ENCODE measurements at regions not wholly inside any gene's neighbourhood (a gene's known extent, or its start where the extent isn't known, plus 50 kb on each side); places are given as distances from the start of the nearest gene placed in this dataset.

GRCh38 chr12:89250636-89251035 is 101.7 kb downstream of the DUSP6 start:
- Histone ChIP-seq H3K4me3 (no peak overlapping the region), H3K36me3 (no peaks in the 10 kb centered on the region), H3K27me3 (no peaks in the 10 kb centered on the region), H3K27ac (no peak overlapping the region), H3K9me3 (no peaks in the 10 kb centered on the region), H3K4me1 (no peaks in the 10 kb centered on the region)
- no peak for TF ChIP-seq CTCF (IDR thresholded peaks at IDR 0.05)
- TF ChIP-seq POLR2A (IDR thresholded peaks at IDR 0.05) = no peak
- no peak for DNase-seq
- intact Hi-C loops (cut with DNase I; ENCODE audit: low total_unique reads) = no loop called here

GRCh38 chr12:89250213-89250612 is 102.1 kb downstream of the DUSP6 start:
- no peak overlapping the region for H3K27ac ChIP-seq
- no peaks in the 10 kb centered on the region for H3K36me3 ChIP-seq
- TF ChIP-seq CTCF (IDR thresholded peaks at IDR 0.05) = no peak
- no peaks in the 10 kb centered on the region for H3K4me1 ChIP-seq
- DNase-seq = no peak
- no peaks in the 10 kb centered on the region for H3K27me3 ChIP-seq
- no peaks in the 10 kb centered on the region for H3K9me3 ChIP-seq
- intact Hi-C loops (cut with DNase I; ENCODE audit: low total_unique reads) = no loop called here
- no peak overlapping the region for H3K4me3 ChIP-seq

GRCh38 chr12:89247967-89248366 is 104.3 kb downstream of the DUSP6 start:
- DNase-seq = no peak
- Histone ChIP-seq H3K36me3 (no peaks in the 10 kb centered on the region), H3K4me3 (no peak overlapping the region), H3K4me1 (no peaks in the 10 kb centered on the region), H3K27ac (no peak overlapping the region), H3K9me3 (no peaks in the 10 kb centered on the region), H3K27me3 (no peaks in the 10 kb centered on the region)
- intact Hi-C loops (cut with DNase I; ENCODE audit: low total_unique reads) = no loop called here
- TF ChIP-seq POLR2A (IDR thresholded peaks at IDR 0.05) = no peak
- no peak for TF ChIP-seq CTCF (IDR thresholded peaks at IDR 0.05)

DNA sequence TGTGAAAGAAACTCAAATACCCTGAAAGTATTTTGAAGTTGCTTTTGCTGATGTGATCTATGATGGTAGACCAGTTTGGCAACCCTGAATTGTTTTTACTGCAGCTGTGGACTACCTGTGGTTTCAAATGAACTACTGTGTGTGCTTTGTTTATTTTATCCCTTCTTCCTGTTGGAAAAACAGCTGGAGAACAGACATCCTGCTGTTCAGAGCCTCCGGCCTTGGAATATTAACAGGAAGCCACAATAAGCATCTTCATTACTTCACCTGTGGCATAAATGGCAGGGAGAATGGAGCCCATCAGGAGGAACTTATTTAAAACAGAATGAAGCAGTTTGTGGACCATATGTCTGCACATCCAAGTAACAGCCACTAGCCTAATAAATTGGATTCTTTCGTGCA is 104.8 kb downstream of the DUSP6 start:
- H3K36me3 ChIP-seq = no peaks in the 10 kb centered on the region
- no peaks in the 10 kb centered on the region for H3K9me3 ChIP-seq
- intact Hi-C loops (cut with DNase I; ENCODE audit: low total_unique reads) = no loop called here
- no peaks in the 10 kb centered on the region for H3K4me1 ChIP-seq
- no peak for TF ChIP-seq CTCF (IDR thresholded peaks at IDR 0.05)
- TF ChIP-seq POLR2A (IDR thresholded peaks at IDR 0.05) = no peak
- H3K4me3 ChIP-seq = no peak overlapping the region
- no peak for DNase-seq
- H3K27me3 ChIP-seq = no peaks in the 10 kb centered on the region
- no peak overlapping the region for H3K27ac ChIP-seq

GRCh38 chr12:89245090-89245489 is 107.2 kb downstream of the DUSP6 start:
- H3K27ac ChIP-seq = no peak overlapping the region
- H3K4me3 ChIP-seq = no peak overlapping the region
- DNase-seq = no peak
- H3K27me3 ChIP-seq = no peaks in the 10 kb centered on the region
- no peaks in the 10 kb centered on the region for H3K4me1 ChIP-seq
- intact Hi-C loops (cut with DNase I; ENCODE audit: low total_unique reads) = no loop called here
- no peaks in the 10 kb centered on the region for H3K9me3 ChIP-seq
- no peaks in the 10 kb centered on the region for H3K36me3 ChIP-seq
- TF ChIP-seq CTCF (IDR thresholded peaks at IDR 0.05) (no peak), POLR2A (IDR thresholded peaks at IDR 0.05) (no peak)
